Omental fat pad (tissue), 3 donors: ENCODE measurements at regions not wholly inside any gene's neighbourhood (a gene's known extent, or its start where the extent isn't known, plus 50 kb on each side); places are given as distances from the start of the nearest gene placed in this dataset.

ENCODE experiments used
- ATAC-seq: fragments of 150-250 bp; one replicate; pipeline ENCODE4 v1.9.1; 2016; ENCODE audit warnings: mild to moderate bottlenecking, moderate library complexity; ENCODE audit not compliant: low FRiP score
- DNase-seq: peaks from one replicate; pipeline ENCODE4 v3.0.0-alpha.2; 2019; ENCODE audit warnings: low spot score
- TF ChIP-seq, protein P1 (sequence below), 3 donors: fragments of 450-650 bp; IDR thresholded peaks; one replicate each; pipeline ENCODE4 v1.5.1; 2016 to 2017; ENCODE audit warnings: antibody characterized with exemption in 3 of 3, mild to moderate bottlenecking in 3 of 3, moderate library complexity in 2 of 3

DNA sequence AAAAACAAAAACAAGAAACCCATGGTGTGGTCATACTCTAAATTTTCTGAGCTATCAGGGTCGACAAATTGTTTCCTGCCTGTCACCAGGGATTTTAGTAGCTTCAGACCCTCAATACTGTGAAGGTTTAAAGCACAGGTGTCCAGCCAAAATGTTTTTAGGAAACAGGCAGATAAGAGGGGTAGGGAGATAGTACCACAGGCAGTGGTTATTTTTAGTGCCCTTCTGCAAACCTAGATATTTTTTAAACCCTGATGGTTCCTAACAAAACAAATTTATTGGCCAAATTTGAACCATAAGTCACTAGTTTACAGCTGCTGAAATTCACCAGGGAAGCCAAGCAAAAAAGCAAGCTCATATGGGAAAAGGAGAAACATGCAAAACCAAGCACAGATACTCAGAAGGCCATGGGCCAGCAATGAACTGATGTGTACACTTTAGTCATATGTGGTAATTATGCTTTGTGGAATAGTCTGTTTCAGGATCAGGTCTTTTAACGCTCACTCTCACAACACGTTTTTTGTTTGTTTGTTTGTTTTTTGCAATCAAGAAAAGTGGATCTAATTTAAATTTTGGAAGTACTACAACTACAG is 156.8 kb upstream of the STK17B start:
- ATAC-seq = no peak
- TF ChIP-seq, protein P1, sequence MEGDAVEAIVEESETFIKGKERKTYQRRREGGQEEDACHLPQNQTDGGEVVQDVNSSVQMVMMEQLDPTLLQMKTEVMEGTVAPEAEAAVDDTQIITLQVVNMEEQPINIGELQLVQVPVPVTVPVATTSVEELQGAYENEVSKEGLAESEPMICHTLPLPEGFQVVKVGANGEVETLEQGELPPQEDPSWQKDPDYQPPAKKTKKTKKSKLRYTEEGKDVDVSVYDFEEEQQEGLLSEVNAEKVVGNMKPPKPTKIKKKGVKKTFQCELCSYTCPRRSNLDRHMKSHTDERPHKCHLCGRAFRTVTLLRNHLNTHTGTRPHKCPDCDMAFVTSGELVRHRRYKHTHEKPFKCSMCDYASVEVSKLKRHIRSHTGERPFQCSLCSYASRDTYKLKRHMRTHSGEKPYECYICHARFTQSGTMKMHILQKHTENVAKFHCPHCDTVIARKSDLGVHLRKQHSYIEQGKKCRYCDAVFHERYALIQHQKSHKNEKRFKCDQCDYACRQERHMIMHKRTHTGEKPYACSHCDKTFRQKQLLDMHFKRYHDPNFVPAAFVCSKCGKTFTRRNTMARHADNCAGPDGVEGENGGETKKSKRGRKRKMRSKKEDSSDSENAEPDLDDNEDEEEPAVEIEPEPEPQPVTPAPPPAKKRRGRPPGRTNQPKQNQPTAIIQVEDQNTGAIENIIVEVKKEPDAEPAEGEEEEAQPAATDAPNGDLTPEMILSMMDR (IDR thresholded peaks at IDR 0.05) = no peak
- DNase-seq = no peak

DNA sequence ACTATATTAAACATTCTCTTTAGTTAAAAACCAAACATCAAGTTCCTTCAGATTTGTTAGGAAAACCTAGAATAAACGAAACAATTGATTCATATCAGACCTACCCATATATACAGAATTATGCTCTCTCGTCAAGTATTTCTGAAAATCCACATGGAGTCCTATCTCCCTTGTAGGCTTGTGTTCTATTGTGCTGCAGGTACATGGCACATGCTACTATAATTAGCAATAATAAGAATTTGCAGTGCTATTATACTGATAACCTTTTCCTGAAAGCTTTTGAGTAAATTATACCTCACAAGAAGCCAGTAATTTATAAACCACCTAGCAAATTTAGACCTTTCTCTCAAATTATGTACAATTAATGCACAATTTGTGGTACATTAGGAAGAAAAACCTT is 158.6 kb upstream of the STK17B start:
- ATAC-seq (no peak), DNase-seq (no peak)
- TF ChIP-seq, protein P1 (IDR thresholded peaks at IDR 0.05) = no peak

DNA sequence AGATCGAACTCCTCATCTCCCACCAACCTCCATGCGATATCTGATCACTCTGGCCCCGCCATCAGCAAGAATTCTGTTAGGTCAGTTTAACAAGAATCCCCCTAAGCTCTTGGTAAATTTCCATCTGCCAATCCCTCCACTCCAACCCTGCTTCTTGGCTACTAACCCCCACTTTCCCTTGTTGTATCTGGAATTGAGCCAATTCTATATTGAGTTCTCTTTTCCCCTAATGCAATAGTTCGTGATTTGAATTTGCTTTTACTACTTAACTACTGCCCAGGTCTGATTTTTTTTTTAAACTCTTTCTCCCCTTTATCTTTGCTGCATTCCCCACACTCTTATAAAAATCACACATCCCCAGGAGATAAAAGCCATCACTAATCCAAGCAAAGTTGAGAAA is 159.3 kb upstream of the STK17B start:
- TF ChIP-seq, protein P1 (IDR thresholded peaks at IDR 0.05) = no peak
- ATAC-seq = no peak

DNA sequence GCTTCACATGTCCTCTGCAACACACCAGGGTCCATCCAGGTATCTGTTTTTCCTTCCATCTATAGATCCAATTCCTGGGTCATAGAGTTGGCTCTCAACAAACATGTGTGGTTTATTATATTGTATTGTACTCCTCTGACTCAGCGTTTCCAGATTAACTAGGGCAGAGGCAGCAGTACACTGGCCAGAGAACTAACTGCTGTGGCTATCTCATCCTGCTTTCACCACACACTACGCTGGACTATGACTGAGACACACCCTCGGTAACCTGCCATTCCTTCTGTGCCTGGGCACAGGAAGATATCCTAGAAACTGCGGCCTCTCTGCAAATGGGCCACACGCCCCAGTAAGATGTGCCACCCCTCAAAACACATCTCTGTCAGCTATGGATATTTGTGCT is 159.8 kb upstream of the STK17B start:
- no peak for ATAC-seq
- TF ChIP-seq, protein P1 (IDR thresholded peaks at IDR 0.05) = no peak

More for the DNA sequence above, 159.3 kb upstream of the STK17B start:
- DNase-seq = no peak

DNA sequence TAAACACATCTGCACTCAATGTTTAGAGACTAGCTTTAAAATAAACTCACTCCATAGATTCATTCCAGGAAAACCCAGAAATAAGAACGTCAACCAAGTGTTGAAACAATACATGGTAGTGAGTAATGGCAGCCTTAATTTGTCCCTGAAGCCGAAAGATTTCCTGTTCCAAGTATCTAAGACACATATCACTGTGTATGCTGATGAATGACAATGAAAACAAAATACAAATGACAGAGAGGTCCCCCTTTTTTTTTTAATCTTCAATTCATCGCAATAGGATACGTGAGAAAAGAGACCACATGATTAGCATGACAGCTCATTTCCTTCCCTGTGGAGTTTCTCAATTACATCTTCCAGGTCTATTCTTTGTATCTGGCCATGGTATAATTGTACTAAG is 160.5 kb upstream of the STK17B start:
- TF ChIP-seq, protein P1 (IDR thresholded peaks at IDR 0.05) = no peak
- DNase-seq (no peak), ATAC-seq (no peak)

More for the DNA sequence above, 159.8 kb upstream of the STK17B start:
- DNase-seq = no peak

DNA sequence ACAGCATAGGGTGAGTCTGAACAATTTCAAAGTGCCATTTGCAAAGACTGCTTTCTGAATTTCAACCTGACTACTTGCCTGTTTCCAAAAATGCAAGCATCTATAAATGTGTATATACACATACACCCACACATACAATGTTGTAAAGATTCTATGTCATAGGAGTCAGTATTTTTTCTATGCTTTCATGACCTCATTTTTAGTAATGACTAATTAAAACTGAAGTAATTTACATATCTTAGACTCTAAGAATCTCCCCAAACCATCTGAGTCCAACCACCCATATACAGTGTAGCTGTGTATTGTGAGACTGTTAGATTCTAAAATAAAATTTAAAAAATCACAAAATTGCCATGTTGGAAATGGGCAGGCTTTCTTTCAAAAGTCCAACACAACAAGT is 162.0 kb upstream of the STK17B start:
- DNase-seq = no peak
- no peak for ATAC-seq
- TF ChIP-seq, protein P1 (IDR thresholded peaks at IDR 0.05) = no peak

DNA sequence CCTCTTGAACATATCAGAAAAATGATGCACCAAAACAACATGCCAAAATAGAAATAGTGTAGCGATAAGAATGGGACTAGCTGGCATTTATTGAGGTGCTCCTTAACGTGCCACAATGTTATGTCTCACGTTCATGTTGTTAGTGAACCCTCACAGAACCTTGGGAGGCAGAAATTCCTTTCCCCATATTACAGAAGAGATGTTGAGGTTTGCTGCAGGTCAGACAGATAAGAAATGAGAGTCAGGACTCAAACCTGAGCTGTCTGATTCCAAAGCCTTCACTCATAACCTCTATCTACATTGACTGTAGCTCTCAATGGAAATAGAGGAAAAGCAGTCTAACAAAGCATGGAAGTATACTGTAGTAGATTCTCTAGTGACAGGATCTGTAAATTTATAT is 163.3 kb upstream of the STK17B start:
- DNase-seq (no peak), ATAC-seq (no peak)
- TF ChIP-seq, protein P1 (IDR thresholded peaks at IDR 0.05) = no peak
